Endothelial cell of umbilical vein (primary cell): ENCODE measurements at regions not wholly inside any gene's neighbourhood (a gene's known extent, or its start where the extent isn't known, plus 50 kb on each side); places are given as distances from the start of the nearest gene placed in this dataset.

Source experiments
- EZH2 ChIP-seq: IDR thresholded peaks from 2 replicates; pipeline ENCODE4 v1.6.1; 2012; ENCODE audit warnings: borderline replicate concordance, low read depth, mild to moderate bottlenecking, moderate library complexity, low read length, inconsistent platforms; ENCODE audit not compliant: severe bottlenecking
- FOS ChIP-seq: IDR thresholded peaks from 2 replicates; pipeline ENCODE4 v1.6.1; 2011; ENCODE audit warnings: mild to moderate bottlenecking, low read length, moderate library complexity, borderline replicate concordance; ENCODE audit not compliant: insufficient read depth
- JUN ChIP-seq: IDR thresholded peaks from 2 replicates; pipeline ENCODE4 v1.6.1; 2011; ENCODE audit warnings: borderline replicate concordance, low read depth; ENCODE audit not compliant: insufficient read length, insufficient read depth
- POLR2A ChIP-seq: IDR thresholded peaks from 2 replicates; pipeline ENCODE4 v1.6.1; 2012; ENCODE audit warnings: low read depth, mild to moderate bottlenecking, control low read depth, low read length
- POLR2AphosphoS5 ChIP-seq: IDR thresholded peaks from 2 replicates; pipeline ENCODE4 v1.6.1; 2012; ENCODE audit warnings: low read depth, mild to moderate bottlenecking, control low read depth, low read length, moderate library complexity; ENCODE audit not compliant: insufficient read depth
- TF ChIP-seq, protein P1 (sequence below), 2 donors: IDR thresholded peaks; 1 replicate in 1 of 2; 2 replicates in 1 of 2; pipeline ENCODE4 v1.5.1; 2011; ENCODE audit warnings: low read length in 2 of 2, mild to moderate bottlenecking in 2 of 2, moderate library complexity in 2 of 2, control low read depth in 1 of 2, inconsistent platforms in 1 of 2, low read depth in 1 of 2; ENCODE audit not compliant: insufficient read depth in 1 of 2; ENCODE audit errors: extremely low read depth in 1 of 2

- TF ChIP-seq, protein P1, sequence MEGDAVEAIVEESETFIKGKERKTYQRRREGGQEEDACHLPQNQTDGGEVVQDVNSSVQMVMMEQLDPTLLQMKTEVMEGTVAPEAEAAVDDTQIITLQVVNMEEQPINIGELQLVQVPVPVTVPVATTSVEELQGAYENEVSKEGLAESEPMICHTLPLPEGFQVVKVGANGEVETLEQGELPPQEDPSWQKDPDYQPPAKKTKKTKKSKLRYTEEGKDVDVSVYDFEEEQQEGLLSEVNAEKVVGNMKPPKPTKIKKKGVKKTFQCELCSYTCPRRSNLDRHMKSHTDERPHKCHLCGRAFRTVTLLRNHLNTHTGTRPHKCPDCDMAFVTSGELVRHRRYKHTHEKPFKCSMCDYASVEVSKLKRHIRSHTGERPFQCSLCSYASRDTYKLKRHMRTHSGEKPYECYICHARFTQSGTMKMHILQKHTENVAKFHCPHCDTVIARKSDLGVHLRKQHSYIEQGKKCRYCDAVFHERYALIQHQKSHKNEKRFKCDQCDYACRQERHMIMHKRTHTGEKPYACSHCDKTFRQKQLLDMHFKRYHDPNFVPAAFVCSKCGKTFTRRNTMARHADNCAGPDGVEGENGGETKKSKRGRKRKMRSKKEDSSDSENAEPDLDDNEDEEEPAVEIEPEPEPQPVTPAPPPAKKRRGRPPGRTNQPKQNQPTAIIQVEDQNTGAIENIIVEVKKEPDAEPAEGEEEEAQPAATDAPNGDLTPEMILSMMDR (IDR thresholded peaks at IDR 0.05; ENCODE audit: extremely low read depth in 1 of 2, insufficient read depth in 1 of 2, low read depth in 1 of 2, low read length in 2 of 2) = no peak
- no peak for TF ChIP-seq EZH2
- TF ChIP-seq POLR2AphosphoS5 = no peak
- no peak for TF ChIP-seq POLR2A
- no peak for TF ChIP-seq JUN
- no peak for TF ChIP-seq FOS
Observed at GRCh38 chr2:70385204-70385603, 83.3 kb upstream of the FAM136A start.
